Colonic mucosa (tissue), 4 donors: ENCODE measurements at regions not wholly inside any gene's neighbourhood (a gene's known extent, or its start where the extent isn't known, plus 50 kb on each side); places are given as distances from the start of the nearest gene placed in this dataset.

Source experiments
- DNase-seq: peaks from one replicate; pipeline ENCODE4 v3.0.0-alpha.2; 2020
- H3K27ac ChIP-seq: fragments of 200-600 bp; one replicate; pipeline ENCODE4 v1.8.0; 2021
- H3K27me3 ChIP-seq: fragments of 200-600 bp; one replicate; pipeline ENCODE4 v1.8.0; 2021
- H3K36me3 ChIP-seq: fragments of 200-600 bp; one replicate; pipeline ENCODE4 v1.8.0; 2021
- H3K4me1 ChIP-seq: fragments of 200-600 bp; one replicate; pipeline ENCODE4 v1.8.0; 2021; ENCODE audit warnings: mild to moderate bottlenecking
- H3K4me3 ChIP-seq: fragments of 200-600 bp; one replicate; pipeline ENCODE4 v1.8.0; 2021
- H3K9ac ChIP-seq, 2 donors: one replicate each; pipeline ENCODE4 v1.7.0; 2013; ENCODE audit warnings: control low read depth in 2 of 2, low read depth in 2 of 2, low read length in 2 of 2
- H3K9me3 ChIP-seq: fragments of 200-600 bp; one replicate; pipeline ENCODE4 v1.8.0; 2021
- intact Hi-C: fragments of 100-400 bp; cut with DNase I; formaldehyde crosslinking; loops from one replicate; pipeline ENCODE4 v1.14.1; 2022
- TF ChIP-seq, protein P1 (sequence below): fragments of 200-600 bp; IDR thresholded peaks from one replicate; pipeline ENCODE4 v1.8.0; 2022; ENCODE audit warnings: antibody characterized with exemption, mild to moderate bottlenecking
- donor health status: healthy.
- donor health status: DM: no; HTN: no; CAD: no.
- donor health status: DM: no; HTN: no; CAD: no.

DNA sequence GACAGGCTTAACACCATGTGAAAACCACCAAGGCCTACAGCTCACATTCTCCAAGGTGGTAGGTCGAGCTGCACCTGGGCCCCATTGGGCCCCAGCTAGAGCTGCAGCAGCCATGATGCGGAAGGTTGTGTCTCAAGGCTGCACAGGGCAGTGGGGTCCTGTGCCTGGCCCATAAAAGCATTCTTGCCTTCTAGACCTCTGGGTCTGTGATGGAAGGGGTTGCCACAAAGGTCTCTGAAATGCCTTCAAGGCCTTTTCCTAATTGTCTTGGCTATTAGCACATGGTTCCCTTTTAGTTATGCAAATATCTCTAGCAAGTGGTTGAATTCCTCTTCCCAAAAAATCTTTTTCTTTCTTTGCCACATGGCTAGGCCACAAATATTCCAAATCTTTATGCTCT is 52.5 kb upstream of the C11orf58 start:
- no peak for DNase-seq
- H3K4me3 ChIP-seq: no peak overlapping the region
- H3K4me1 ChIP-seq: no peaks in the 10 kb centered on the region
- no peaks in the 10 kb centered on the region for H3K27me3 ChIP-seq
- no peak overlapping the region for H3K9ac ChIP-seq
- intact Hi-C loops: no loop called here
- TF ChIP-seq, protein P1, sequence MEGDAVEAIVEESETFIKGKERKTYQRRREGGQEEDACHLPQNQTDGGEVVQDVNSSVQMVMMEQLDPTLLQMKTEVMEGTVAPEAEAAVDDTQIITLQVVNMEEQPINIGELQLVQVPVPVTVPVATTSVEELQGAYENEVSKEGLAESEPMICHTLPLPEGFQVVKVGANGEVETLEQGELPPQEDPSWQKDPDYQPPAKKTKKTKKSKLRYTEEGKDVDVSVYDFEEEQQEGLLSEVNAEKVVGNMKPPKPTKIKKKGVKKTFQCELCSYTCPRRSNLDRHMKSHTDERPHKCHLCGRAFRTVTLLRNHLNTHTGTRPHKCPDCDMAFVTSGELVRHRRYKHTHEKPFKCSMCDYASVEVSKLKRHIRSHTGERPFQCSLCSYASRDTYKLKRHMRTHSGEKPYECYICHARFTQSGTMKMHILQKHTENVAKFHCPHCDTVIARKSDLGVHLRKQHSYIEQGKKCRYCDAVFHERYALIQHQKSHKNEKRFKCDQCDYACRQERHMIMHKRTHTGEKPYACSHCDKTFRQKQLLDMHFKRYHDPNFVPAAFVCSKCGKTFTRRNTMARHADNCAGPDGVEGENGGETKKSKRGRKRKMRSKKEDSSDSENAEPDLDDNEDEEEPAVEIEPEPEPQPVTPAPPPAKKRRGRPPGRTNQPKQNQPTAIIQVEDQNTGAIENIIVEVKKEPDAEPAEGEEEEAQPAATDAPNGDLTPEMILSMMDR: no peak
- H3K36me3 ChIP-seq: no peaks in the 10 kb centered on the region
- no peaks in the 10 kb centered on the region for H3K9me3 ChIP-seq
- no peak overlapping the region for H3K27ac ChIP-seq

DNA sequence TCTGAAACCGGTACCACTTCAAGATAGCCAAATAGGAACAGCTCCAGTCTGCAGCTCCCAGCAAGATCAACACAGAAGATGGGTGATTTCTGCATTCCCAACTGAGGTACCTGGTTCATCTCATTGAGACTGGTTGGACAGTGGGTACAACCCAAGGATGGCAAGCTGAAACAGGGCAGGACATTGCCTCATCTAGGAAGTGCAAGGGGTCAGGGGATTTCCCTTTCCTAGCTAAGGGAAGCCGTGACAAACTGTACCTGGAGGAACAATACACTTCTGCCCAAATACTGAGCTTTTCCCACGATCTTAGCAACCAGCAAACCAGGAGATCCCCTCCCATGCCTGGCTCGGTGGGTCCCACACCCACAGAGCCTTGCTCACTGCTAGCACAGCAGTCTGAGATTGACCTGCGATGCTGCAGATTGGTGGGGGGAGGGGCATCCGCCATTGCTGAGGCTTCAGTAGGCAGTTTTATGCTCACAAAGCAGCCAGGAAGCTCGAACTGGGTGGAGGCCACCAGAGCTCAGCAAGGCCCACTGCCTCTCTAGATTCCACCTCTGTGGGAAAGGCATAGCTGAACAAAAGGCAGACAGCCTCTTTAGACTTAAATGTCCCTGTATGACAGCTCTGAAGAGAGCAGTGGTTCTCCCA is 59.9 kb upstream of the C11orf58 start:
- H3K36me3 ChIP-seq: no peaks in the 10 kb centered on the region
- TF ChIP-seq, protein P1: no peak
- no peak overlapping the region for H3K27ac ChIP-seq
- no peaks in the 10 kb centered on the region for H3K27me3 ChIP-seq
- H3K9ac ChIP-seq: no peak overlapping the region
- H3K4me3 ChIP-seq: no peak overlapping the region
- H3K4me1 ChIP-seq: no peaks in the 10 kb centered on the region
- DNase-seq: no peak
- intact Hi-C loops: no loop called here
- H3K9me3 ChIP-seq: no peaks in the 10 kb centered on the region

DNA sequence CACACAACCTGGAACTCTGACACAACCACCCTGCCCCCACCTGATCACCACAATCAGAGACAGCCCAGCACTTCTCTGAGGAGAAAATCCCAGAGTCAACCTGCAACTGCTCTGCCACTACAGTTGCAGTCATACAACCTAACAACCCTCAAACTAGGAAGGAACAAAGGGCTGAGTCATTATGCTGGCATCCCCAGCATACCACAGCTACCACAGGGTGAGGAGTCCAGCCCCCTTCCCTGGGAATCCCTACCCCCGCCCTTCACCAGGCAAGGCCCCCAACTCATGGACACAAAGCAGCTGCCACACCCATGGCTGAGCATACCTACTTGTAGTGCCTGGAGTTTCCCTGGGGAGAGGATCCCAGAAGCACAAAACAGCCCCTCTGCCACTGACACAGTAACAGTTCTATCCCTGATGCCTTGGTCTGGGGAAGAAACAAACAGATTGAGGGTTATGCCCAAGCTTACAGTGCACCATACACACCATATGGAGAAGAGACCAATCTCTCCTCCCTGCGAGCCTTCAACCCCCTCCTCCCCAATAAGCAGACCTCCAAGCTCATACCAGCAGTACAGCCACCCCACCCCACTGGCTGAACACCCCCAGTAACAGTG is 68.5 kb upstream of the C11orf58 start:
- Histone ChIP-seq H3K4me3 (no peak overlapping the region), H3K27me3 (no peaks in the 10 kb centered on the region), H3K9ac (no peak overlapping the region), H3K36me3 (no peaks in the 10 kb centered on the region), H3K9me3 (no peaks in the 10 kb centered on the region), H3K4me1 (no peaks in the 10 kb centered on the region), H3K27ac (no peak overlapping the region)
- intact Hi-C loops: no loop called here
- no peak for DNase-seq
- TF ChIP-seq, protein P1: no peak

DNA sequence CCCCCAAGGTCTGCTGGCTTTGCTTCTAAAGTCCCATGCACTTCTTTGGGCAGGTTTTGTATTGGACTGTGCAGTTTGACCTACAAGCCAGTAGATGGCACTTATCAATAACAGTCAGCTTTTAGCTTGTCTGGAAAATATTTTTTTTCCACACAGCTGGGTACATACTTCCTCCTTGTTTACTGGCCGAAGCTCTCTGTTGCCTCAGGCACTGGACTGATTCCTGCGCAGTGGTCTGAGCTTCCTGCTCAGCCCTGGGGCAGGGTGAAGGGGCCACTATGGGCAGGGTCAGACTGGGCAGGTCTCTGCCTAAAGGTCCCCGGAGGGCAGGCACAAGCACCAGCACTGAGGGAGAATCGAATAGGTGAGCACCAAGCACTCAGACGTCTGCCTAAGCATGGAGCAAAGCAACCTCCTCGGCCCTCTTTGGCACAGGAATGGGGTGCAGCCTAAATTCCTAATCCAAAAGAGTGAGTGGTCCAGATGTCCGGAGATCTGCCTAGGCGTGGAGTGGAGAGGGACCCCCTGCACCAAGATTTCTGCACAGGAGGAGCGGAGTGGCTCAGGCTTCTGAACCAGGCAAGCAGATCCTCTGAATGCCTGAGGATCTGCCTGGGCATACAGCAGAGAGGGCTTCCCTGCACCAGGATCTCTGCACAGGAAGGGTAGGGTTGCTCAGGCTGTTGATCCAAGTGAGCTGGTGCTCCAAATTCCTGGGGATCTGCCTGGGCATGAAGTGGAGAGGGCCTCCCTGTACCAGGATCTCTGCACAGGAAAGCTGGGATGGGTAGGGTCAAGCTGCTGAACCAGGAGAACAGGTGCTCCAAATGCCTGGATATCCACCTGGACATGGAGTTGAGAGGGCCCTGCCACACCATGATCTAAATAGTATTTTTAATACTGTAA is 105.9 kb upstream of the C11orf58 start:
- no peaks in the 10 kb centered on the region for H3K9me3 ChIP-seq
- H3K4me1 ChIP-seq: no peaks in the 10 kb centered on the region
- no peak overlapping the region for H3K4me3 ChIP-seq
- H3K27me3 ChIP-seq: no peaks in the 10 kb centered on the region
- DNase-seq: no peak
- H3K36me3 ChIP-seq: no peaks in the 10 kb centered on the region
- no peak overlapping the region for H3K27ac ChIP-seq
- intact Hi-C loops: no loop called here
- no peak overlapping the region for H3K9ac ChIP-seq
- TF ChIP-seq, protein P1: no peak

DNA sequence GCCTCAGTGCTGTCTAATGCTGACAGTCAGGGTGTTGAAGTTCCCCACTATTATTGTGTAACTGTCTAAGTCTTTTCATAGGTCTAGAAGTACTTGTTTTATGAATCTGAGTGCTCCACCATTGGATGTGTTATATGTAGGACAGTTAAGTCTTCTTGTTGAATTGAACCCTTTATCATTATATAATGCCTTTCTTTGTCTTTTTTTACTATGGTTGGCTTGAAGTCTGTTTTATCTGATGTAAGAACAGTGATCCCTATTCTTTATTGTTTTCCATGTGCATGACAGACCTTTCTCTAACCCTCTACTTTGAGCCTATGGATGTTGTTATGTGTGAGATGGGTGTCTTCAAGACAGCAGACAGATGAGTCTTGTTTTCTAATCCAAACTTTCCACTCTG is 107.8 kb upstream of the C11orf58 start:
- intact Hi-C loops: no loop called here
- Histone ChIP-seq H3K4me3 (no peak overlapping the region), H3K9ac (no peak overlapping the region), H3K9me3 (no peaks in the 10 kb centered on the region), H3K4me1 (no peaks in the 10 kb centered on the region), H3K36me3 (no peaks in the 10 kb centered on the region), H3K27ac (no peak overlapping the region), H3K27me3 (no peaks in the 10 kb centered on the region)
- no peak for DNase-seq
- TF ChIP-seq, protein P1: no peak
